Nephron (organoid): ENCODE measurements at regions not wholly inside any gene's neighbourhood (a gene's known extent, or its start where the extent isn't known, plus 50 kb on each side); places are given as distances from the start of the nearest gene placed in this dataset.

Experiments used
- H3K27ac Mint-ChIP-seq, 3 experiments: 2 replicates each; pipeline ENCODE4 v1.8.0; 2020; ENCODE audit warnings: mixed read lengths in 3 of 3, mild to moderate bottlenecking in 2 of 3, moderate library complexity in 1 of 3
- H3K27me3 Mint-ChIP-seq: 2 replicates; pipeline ENCODE4 v1.8.0; 2021; ENCODE audit warnings: low read depth, mild to moderate bottlenecking, moderate library complexity, mixed read lengths
- H3K36me3 Mint-ChIP-seq: 2 replicates; pipeline ENCODE4 v1.8.0; 2020; ENCODE audit warnings: low read depth, mixed read lengths
- H3K4me1 Mint-ChIP-seq: 2 replicates; pipeline ENCODE4 v1.8.0; 2020; ENCODE audit warnings: mixed read lengths
- H3K4me3 Mint-ChIP-seq, 3 experiments: 2 replicates each; pipeline ENCODE4 v1.8.0; 2020; ENCODE audit warnings: mild to moderate bottlenecking in 3 of 3, mixed read lengths in 3 of 3, moderate library complexity in 2 of 3
- H3K9me3 Mint-ChIP-seq: 2 replicates; pipeline ENCODE4 v1.8.0; 2020; ENCODE audit warnings: mixed read lengths
- CTCF ChIP-seq, 3 experiments: fragments of 200-600 bp; sonication (generic); IDR thresholded peaks; one replicate each; pipeline ENCODE4 v1.5.0; 2021; ENCODE audit warnings: antibody characterized with exemption in 3 of 3; ENCODE audit not compliant: unreplicated experiment in 3 of 3

DNA sequence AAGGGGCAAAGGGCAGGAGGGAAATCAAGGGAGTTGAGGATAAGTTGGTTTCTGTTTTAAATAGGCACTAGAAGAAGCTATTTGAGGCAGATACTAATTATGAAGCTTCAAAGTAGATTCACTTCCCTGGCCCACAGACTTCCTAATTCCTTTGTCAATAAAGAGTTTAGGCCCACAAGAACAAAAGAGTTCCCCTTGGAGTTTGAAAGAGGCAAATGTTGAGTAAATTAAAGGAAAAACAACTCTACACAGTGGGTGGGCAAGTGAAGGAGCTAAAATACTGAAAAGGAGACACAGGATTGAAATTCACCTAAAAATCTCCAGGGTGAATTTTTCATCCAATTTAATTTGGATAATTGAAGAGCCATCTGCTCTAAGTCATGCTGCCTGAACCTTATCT is 411.7 kb upstream of the RORA start:
- peaks cover 18% of the 10 kb centered on the region for H3K4me1 Mint-ChIP-seq
- H3K4me3 Mint-ChIP-seq = no peak overlapping the region
- H3K27me3 Mint-ChIP-seq = no peaks in the 10 kb centered on the region
- no peaks in the 10 kb centered on the region for H3K36me3 Mint-ChIP-seq
- H3K9me3 Mint-ChIP-seq = no peaks in the 10 kb centered on the region
- no peak overlapping the region for H3K27ac Mint-ChIP-seq
- no peak for TF ChIP-seq CTCF (IDR thresholded peaks at IDR 0.05; ENCODE audit: unreplicated experiment in 3 of 3)

DNA sequence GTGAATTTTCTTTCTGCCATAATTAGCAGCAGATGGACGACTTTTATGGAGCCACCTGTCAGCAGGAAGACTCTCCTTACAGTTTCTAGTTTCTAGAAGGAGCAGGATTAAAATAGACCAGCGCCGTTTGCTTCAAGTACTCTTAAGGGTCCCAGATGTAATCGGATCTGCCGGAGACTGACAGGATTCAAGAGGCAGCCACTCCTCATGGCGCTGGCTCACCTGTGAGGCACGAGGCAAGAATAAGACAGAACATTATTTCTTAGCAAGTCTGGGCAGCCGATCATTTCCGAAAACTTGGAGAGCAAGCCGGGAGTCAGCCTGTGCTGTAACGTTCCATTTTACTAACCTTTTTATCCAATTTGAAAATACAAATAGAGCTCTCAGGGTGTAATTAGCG is 410.4 kb upstream of the RORA start:
- Mint-ChIP-seq H3K9me3 (no peaks in the 10 kb centered on the region), H3K27me3 (no peaks in the 10 kb centered on the region), H3K4me3 (no peak overlapping the region), H3K36me3 (no peaks in the 10 kb centered on the region), H3K4me1 (peaks cover 17% of the 10 kb centered on the region), H3K27ac (no peak overlapping the region)
- no peak for TF ChIP-seq CTCF (IDR thresholded peaks at IDR 0.05; ENCODE audit: unreplicated experiment in 3 of 3)

DNA sequence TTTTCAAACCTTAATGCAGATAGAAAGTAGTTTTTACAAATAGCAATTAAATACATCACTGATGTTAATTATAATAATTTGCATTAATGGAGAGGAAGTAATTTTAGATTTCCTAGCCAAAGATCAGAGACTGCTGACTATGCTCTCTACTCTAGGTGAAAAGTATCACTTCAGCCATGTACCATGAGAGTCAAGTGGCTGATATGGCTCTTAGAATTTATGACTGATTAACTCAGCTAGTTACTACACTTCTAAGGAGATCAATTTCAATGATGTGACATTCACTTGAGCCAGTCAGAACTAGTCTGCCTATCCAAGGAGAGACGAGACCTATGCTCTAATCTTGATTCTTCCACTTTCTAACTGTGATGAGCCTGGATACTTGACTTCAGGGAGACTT is 405.7 kb upstream of the RORA start:
- Mint-ChIP-seq H3K27me3 (no peaks in the 10 kb centered on the region), H3K27ac (no peak overlapping the region), H3K4me1 (peaks cover 8% of the 10 kb centered on the region), H3K4me3 (no peak overlapping the region), H3K9me3 (no peaks in the 10 kb centered on the region), H3K36me3 (no peaks in the 10 kb centered on the region)
- no peak for TF ChIP-seq CTCF (IDR thresholded peaks at IDR 0.05; ENCODE audit: unreplicated experiment in 3 of 3)

- Mint-ChIP-seq H3K27ac (no peak overlapping the region), H3K4me3 (no peak overlapping the region), H3K27me3 (no peaks in the 10 kb centered on the region), H3K36me3 (no peaks in the 10 kb centered on the region), H3K4me1 (no peaks in the 10 kb centered on the region), H3K9me3 (no peaks in the 10 kb centered on the region)
- TF ChIP-seq CTCF (IDR thresholded peaks at IDR 0.05; ENCODE audit: unreplicated experiment in 3 of 3) = no peak
Measured at GRCh38 chr15:61633951-61634350, 404.8 kb upstream of the RORA start.

- H3K27me3 Mint-ChIP-seq = no peaks in the 10 kb centered on the region
- H3K4me3 Mint-ChIP-seq = no peak overlapping the region
- no peaks in the 10 kb centered on the region for H3K9me3 Mint-ChIP-seq
- H3K27ac Mint-ChIP-seq = no peak overlapping the region
- no peak for TF ChIP-seq CTCF (IDR thresholded peaks at IDR 0.05; ENCODE audit: unreplicated experiment in 3 of 3)
- H3K36me3 Mint-ChIP-seq = no peaks in the 10 kb centered on the region
- peaks cover under 1% of the 10 kb centered on the region for H3K4me1 Mint-ChIP-seq
Measured at GRCh38 chr15:61629269-61629668, 400.2 kb upstream of the RORA start.

DNA sequence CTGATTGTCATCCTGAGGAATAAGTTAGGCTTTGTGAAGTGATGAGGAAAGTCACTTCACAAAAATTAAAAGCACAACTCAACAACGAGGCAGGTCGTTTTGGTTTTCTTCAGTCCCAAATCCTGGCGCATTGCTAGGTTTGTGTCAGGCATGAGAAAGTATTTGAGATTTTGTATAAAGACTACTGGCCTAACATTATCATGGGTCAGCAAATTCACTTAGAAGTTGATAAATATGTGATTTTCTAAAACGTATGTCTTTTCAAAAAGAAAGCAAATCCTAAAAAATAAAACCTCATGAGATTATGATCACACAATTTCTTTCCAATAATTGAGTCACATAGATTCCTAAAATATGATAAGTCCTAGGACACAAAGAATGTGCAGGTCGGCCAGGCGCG is 395.8 kb upstream of the RORA start:
- no peaks in the 10 kb centered on the region for H3K27me3 Mint-ChIP-seq
- H3K36me3 Mint-ChIP-seq = no peaks in the 10 kb centered on the region
- no peak overlapping the region for H3K4me3 Mint-ChIP-seq
- H3K27ac Mint-ChIP-seq = no peak overlapping the region
- no peak for TF ChIP-seq CTCF (IDR thresholded peaks at IDR 0.05; ENCODE audit: unreplicated experiment in 3 of 3)
- peaks cover 9% of the 10 kb centered on the region for H3K4me1 Mint-ChIP-seq
- no peaks in the 10 kb centered on the region for H3K9me3 Mint-ChIP-seq
